Small intestine (tissue), 7 donors: ENCODE measurements at regions not wholly inside any gene's neighbourhood (a gene's known extent, or its start where the extent isn't known, plus 50 kb on each side); places are given as distances from the start of the nearest gene placed in this dataset.
"Not testable (repeated sequence)": the region's sequence is repeated elsewhere in the genome, so short reads cannot be mapped to it uniquely, and the experiment has no call there.

Source experiments
- DNase-seq, 2 donors: peaks; one replicate each; pipeline versions ENCODE4 v3.0.0 to v3.0.0-alpha.2; 2013
- FAIRE-seq: peaks from 2 replicates; lab custom pipeline; 2012; peaks lifted over from hg19 to GRCh38; lab: Jason Lieb, UNC
- H3K27ac ChIP-seq, 3 donors: one replicate each; pipeline ENCODE4 v1.5.1; 2013; ENCODE audit warnings: low read length in 2 of 3, mild to moderate bottlenecking in 2 of 3, control low read depth in 1 of 3, inconsistent platforms in 1 of 3, low read depth in 1 of 3, moderate library complexity in 1 of 3
- H3K27me3 ChIP-seq, 3 donors: one replicate each; pipeline ENCODE4 v1.6.1; 2013; ENCODE audit warnings: low read length in 3 of 3, inconsistent platforms in 1 of 3; ENCODE audit not compliant: control insufficient read depth in 3 of 3, insufficient read depth in 3 of 3
- H3K36me3 ChIP-seq, 3 donors: one replicate each; pipeline ENCODE4 v1.6.1; 2013; ENCODE audit warnings: low read length in 3 of 3, inconsistent platforms in 1 of 3, low read depth in 1 of 3, mild to moderate bottlenecking in 1 of 3, moderate library complexity in 1 of 3; ENCODE audit not compliant: control insufficient read depth in 3 of 3, insufficient read depth in 2 of 3
- H3K4me1 ChIP-seq, 3 donors: one replicate each; pipeline ENCODE4 v1.6.1; 2013; ENCODE audit warnings: low read length in 2 of 3, inconsistent platforms in 1 of 3, low read depth in 1 of 3, mild to moderate bottlenecking in 1 of 3, moderate library complexity in 1 of 3; ENCODE audit not compliant: control insufficient read depth in 3 of 3, insufficient read depth in 2 of 3
- H3K4me3 ChIP-seq, 3 donors: one replicate each; pipeline ENCODE4 v1.5.1; 2013; ENCODE audit warnings: low read length in 3 of 3, control low read depth in 1 of 3, inconsistent platforms in 1 of 3, low read depth in 1 of 3, mild to moderate bottlenecking in 1 of 3, moderate library complexity in 1 of 3
- H3K9me3 ChIP-seq, 2 donors: one replicate each; pipeline ENCODE4 v1.6.1; 2013; ENCODE audit warnings: low read depth in 1 of 2, low read length in 1 of 2; ENCODE audit not compliant: control insufficient read depth in 2 of 2, insufficient read depth in 1 of 2
- WGBS, 3 donors: extraction: QIAGEN DNeasy Blood & Tissue Kit; methylation state at CpG; one replicate each; pipeline ENCODE4 v1.1.7; 2013; 5-methylcytosine and 5-hydroxymethylcytosine counted together
- donor health status: healthy with polysubstance abuse.
- donor health status: control.
- donor health status: control.
- donor health status: Bipolar disorder and iron deficiency.
- donor health status: healthy.

- no peaks in the 10 kb centered on the region for H3K27me3 ChIP-seq
- DNase-seq, result no peak
- H3K36me3 ChIP-seq, result no peaks in the 10 kb centered on the region
- no peaks in the 10 kb centered on the region for H3K4me1 ChIP-seq
- H3K4me3 ChIP-seq, result no peak overlapping the region
- FAIRE-seq, result no peak
- 61 to 79% (median 68%) methylated on average over 2 of the region's 2 CpGs for WGBS, 3 donors
- no peak overlapping the region for H3K27ac ChIP-seq
- H3K9me3 ChIP-seq, result no peaks in the 10 kb centered on the region
Observed at GRCh38 chr12:78568321-78569020, 296.1 kb upstream of the SYT1 start.

DNA sequence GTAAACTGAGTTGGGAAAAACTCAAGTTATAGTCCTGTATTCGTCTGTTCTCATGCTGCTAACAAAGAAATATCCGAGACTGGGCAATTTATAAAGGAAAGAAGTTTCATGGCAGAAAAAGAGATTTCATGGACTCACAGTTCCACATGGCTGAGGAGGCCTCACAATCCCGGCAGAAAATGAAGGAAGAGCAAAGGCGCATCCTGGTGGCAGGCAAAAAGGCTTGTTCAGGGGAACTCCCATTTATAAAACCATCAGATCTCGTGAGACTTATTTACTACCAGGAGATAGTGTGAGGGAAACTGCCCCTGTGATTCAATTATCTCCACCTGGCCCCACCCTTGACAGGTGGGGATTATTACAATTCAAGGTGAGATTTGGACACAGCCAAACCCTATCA, 292.6 kb upstream of the SYT1 start:
- Histone ChIP-seq H3K4me1 (no peaks in the 10 kb centered on the region), H3K27me3 (no peaks in the 10 kb centered on the region), H3K36me3 (no peaks in the 10 kb centered on the region), H3K27ac (no peak overlapping the region), H3K4me3 (no peak overlapping the region), H3K9me3 (peaks cover 0 to 6% of the 10 kb centered on the region in 2 donors)
- no peak for FAIRE-seq
- WGBS, 3 donors, result 64 to 78% (median 74%) methylated on average over 5 of the region's 5 CpGs
- DNase-seq, result no peak

DNA sequence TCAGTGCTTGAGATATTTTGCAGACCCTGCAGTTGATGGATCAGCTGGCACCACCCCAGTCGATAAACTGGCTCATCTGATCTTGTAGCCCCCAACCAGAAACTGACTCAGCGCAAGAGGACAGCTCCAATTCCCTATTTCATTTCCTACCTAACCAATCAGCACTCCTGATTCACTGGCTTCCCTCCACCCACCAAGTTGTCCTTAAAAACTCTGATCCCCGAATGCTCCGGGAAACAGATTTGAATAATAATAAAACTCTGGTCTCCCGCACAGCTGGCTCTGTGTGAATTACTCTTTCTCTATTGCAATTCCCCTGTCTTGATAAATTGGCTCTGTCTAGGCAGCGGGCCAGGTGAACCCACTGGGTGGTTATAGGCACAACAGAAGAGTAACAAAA, 289.4 kb upstream of the SYT1 start:
- not testable (repeated sequence) for FAIRE-seq

DNA sequence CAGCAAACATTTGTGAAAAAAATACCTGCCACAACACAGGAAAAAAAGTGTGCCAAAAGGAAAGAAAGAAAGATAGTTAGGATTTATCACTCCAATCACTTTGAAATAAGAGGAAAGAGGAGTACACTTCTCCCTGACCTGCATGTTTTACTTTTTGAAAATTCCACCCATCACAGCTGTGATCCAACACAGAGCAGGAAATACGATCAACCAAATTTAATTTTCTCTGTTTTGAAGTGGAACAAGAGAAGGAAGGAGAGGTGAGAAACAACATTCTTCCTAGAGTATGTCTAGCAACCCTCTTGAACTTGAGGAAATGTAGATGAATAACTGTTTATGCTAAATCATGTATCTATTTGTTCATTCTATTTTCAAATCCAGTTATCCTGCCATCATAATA, 284.7 kb upstream of the SYT1 start:
- Histone ChIP-seq H3K36me3 (no peaks in the 10 kb centered on the region), H3K4me1 (no peaks in the 10 kb centered on the region), H3K9me3 (peaks cover 0 to 8% of the 10 kb centered on the region in 2 donors), H3K4me3 (no peak overlapping the region), H3K27me3 (no peaks in the 10 kb centered on the region), H3K27ac (no peak overlapping the region)
- 70 to 85% (median 75%) methylated on average over 1 of the region's 1 CpG for WGBS, 3 donors
- no peak for FAIRE-seq
- no peak for DNase-seq

More for the DNA sequence above, 289.4 kb upstream of the SYT1 start:
- not testable (repeated sequence) for H3K9me3 ChIP-seq, H3K36me3 ChIP-seq, H3K4me1 ChIP-seq, H3K27ac ChIP-seq, H3K27me3 ChIP-seq, H3K4me3 ChIP-seq, DNase-seq
- 87 to 89% (median 87%) methylated on average over 6 of the region's 6 CpGs for WGBS, 3 donors

DNA sequence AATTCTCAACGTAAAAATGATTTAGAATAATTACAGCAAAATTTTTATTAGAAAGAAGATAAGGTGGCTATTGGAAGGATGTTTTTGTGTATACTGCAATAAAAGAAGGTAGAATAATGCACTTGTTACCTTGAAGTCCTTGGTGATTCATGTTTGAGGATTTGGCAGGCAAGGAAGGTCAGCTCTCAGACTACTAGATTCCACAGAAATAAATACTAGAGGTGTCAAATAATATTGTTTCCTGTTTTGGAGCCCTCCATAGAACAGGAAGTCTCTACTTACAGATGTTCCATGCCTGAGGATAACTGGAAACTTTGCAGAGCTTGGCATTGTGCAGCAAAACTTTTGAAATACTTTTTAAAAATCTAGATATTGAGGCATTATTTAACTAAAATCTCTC, 284.3 kb upstream of the SYT1 start:
- peaks cover 0 to 4% of the 10 kb centered on the region in 2 donors for H3K9me3 ChIP-seq
- 37 to 75% (median 50%) methylated on average over 1 of the region's 1 CpG for WGBS, 3 donors
- H3K36me3 ChIP-seq, result no peaks in the 10 kb centered on the region
- no peaks in the 10 kb centered on the region for H3K4me1 ChIP-seq
- no peaks in the 10 kb centered on the region for H3K27me3 ChIP-seq
- H3K4me3 ChIP-seq, result no peak overlapping the region
- FAIRE-seq (no peak), DNase-seq (no peak)
- H3K27ac ChIP-seq, result no peak overlapping the region

DNA sequence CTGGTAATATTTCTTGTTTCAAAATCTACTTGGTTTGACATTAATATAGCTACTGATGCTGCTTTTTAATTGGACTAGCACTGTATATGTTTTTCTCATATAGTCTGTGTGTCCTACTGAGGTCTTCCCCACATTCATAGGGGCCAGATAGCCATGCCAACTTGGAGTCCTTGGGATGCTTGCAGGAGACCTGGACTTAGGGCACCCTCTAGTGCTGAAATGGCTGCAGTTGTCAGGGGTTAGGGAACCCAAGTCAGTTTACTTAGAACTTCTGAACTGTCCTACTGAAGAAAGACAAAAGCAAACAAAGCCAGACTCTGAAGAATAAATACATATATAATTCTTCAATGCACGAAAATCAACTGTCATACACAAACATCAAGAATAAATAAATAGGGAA, 279.9 kb upstream of the SYT1 start:
- Histone ChIP-seq H3K27ac (no peak overlapping the region), H3K4me1 (no peaks in the 10 kb centered on the region), H3K27me3 (no peaks in the 10 kb centered on the region), H3K9me3 (peaks cover 0 to 16% of the 10 kb centered on the region in 2 donors), H3K36me3 (no peaks in the 10 kb centered on the region), H3K4me3 (no peak overlapping the region)
- DNase-seq, result no peak
- WGBS, 3 donors, result 42 to 46% (median 43%) methylated on average over 1 of the region's 1 CpG
- no peak for FAIRE-seq

GRCh38 chr12:78585132-78585531, 279.4 kb upstream of the SYT1 start:
- Histone ChIP-seq H3K4me1 (no peaks in the 10 kb centered on the region), H3K27ac (no peak overlapping the region), H3K9me3 (peaks cover 0 to 16% of the 10 kb centered on the region in 2 donors), H3K27me3 (no peaks in the 10 kb centered on the region), H3K4me3 (no peak overlapping the region), H3K36me3 (no peaks in the 10 kb centered on the region)
- WGBS, 3 donors, result 95 to 97% (median 96%) methylated on average over 2 of the region's 2 CpGs
- no peak for FAIRE-seq
- DNase-seq, result no peak

GRCh38 chr12:78586790-78587189, 277.8 kb upstream of the SYT1 start:
- FAIRE-seq (no peak), DNase-seq (no peak)
- WGBS, 3 donors, result 89 to 92% (median 89%) methylated on average over 1 of the region's 1 CpG
- Histone ChIP-seq H3K4me1 (no peaks in the 10 kb centered on the region), H3K27ac (no peak overlapping the region), H3K9me3 (peaks cover 0 to 16% of the 10 kb centered on the region in 2 donors), H3K4me3 (no peak overlapping the region), H3K27me3 (no peaks in the 10 kb centered on the region), H3K36me3 (no peaks in the 10 kb centered on the region)

GRCh38 chr12:78599366-78599765, 265.2 kb upstream of the SYT1 start:
- no peak for FAIRE-seq
- DNase-seq, result no peak
- Histone ChIP-seq H3K27me3 (no peaks in the 10 kb centered on the region), H3K36me3 (no peaks in the 10 kb centered on the region), H3K9me3 (no peaks in the 10 kb centered on the region), H3K27ac (no peak overlapping the region), H3K4me3 (no peak overlapping the region), H3K4me1 (no peaks in the 10 kb centered on the region)
- WGBS, 3 donors, result 59 to 85% (median 77%) methylated on average over 3 of the region's 3 CpGs
